ENCODE measurements at regions not wholly inside any gene's neighbourhood (a gene's known extent, or its start where the extent isn't known, plus 50 kb on each side); places are given as distances from the start of the nearest gene placed in this dataset.

DNA sequence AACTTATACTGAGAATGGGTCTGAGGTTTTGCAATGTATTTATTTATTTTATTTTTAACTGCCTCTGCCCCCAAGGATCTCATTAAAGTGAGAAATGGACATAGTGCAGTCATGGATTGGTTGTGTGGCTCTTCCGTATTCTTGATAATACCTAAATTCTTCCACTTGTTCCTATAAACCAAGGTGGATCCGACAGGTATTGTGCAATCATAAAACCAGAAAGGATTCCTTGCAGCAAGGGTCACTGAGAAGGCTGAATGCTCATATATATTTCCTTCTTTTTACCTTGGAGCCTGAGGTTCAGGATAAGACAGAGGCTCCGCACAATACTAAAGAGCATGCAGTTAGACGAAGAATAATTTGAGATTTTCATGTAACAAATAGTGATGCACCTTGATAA lies 826.0 kb upstream of the SOX11 start:
- DNase-seq (ENCODE audit: low read depth, low spot score): no peak
- no peaks in the 10 kb centered on the region for H3K36me3 ChIP-seq (ENCODE audit: control insufficient read depth in 1 of 2, insufficient read depth in 2 of 2, low read length in 2 of 2)
- intact Hi-C loops (cut with micrococcal nuclease): no loop called here
- peaks cover 3 to 19% of the 10 kb centered on the region in 2 experiments; a peak in 2 of 4 replicates for H3K9me3 ChIP-seq (ENCODE audit: control insufficient read depth in 1 of 2, insufficient read depth in 1 of 2, low read depth in 1 of 2, low read length in 2 of 2)
- ChIA-PET POLR2A (no interaction called here), RAD21 (ENCODE audit: low non-redundant PET in 1 of 2, low total read pairs in 2 of 2, uncharacterized antibody in 2 of 2, unreplicated experiment in 2 of 2) (no interaction called here), CTCF (no interaction called here)
- no peaks in the 10 kb centered on the region for H3K4me1 ChIP-seq (ENCODE audit: control insufficient read depth in 1 of 2, insufficient read depth in 2 of 2, low read length in 2 of 2)
- H3K27ac ChIP-seq (ENCODE audit: low read depth, low read length): no peak overlapping the region
- BruUV-seq (replicated peaks): no TSS peak
- H3K9me2 ChIP-seq (ENCODE audit: insufficient read depth): no peaks in the 10 kb centered on the region
- H2AFZ ChIP-seq (ENCODE audit: low read depth, low read length, poor library complexity, severe bottlenecking): no peak overlapping the region
- H4K20me1 ChIP-seq (ENCODE audit: insufficient read depth): no peaks in the 10 kb centered on the region
- H3K9ac ChIP-seq (ENCODE audit: low read length): no peak overlapping the region
- TF ChIP-seq CBX3 (IDR thresholded peaks at IDR 0.05; ENCODE audit: low read depth) (no peak), EZH2 (IDR thresholded peaks at IDR 0.05) (no peak), POLR2AphosphoS5 (IDR thresholded peaks at IDR 0.05; ENCODE audit: low read depth, low read length) (no peak), SRF (IDR thresholded peaks at IDR 0.05; ENCODE audit: low read depth) (no peak)
- TF ChIP-seq, protein P1, sequence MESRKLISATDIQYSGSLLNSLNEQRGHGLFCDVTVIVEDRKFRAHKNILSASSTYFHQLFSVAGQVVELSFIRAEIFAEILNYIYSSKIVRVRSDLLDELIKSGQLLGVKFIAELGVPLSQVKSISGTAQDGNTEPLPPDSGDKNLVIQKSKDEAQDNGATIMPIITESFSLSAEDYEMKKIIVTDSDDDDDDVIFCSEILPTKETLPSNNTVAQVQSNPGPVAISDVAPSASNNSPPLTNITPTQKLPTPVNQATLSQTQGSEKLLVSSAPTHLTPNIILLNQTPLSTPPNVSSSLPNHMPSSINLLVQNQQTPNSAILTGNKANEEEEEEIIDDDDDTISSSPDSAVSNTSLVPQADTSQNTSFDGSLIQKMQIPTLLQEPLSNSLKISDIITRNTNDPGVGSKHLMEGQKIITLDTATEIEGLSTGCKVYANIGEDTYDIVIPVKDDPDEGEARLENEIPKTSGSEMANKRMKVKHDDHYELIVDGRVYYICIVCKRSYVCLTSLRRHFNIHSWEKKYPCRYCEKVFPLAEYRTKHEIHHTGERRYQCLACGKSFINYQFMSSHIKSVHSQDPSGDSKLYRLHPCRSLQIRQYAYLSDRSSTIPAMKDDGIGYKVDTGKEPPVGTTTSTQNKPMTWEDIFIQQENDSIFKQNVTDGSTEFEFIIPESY (IDR thresholded peaks at IDR 0.05; ENCODE audit: extremely low read depth, insufficient replicate concordance, low read length): no peak
- ATAC-seq: no peak
- H3K79me2 ChIP-seq (ENCODE audit: insufficient read depth, low read length): no peaks in the 10 kb centered on the region
- no peaks in the 10 kb centered on the region for H3K27me3 ChIP-seq (ENCODE audit: insufficient read depth, low read length)
- H3K4me2 ChIP-seq (ENCODE audit: low read length): no peak overlapping the region
- H3K4me3 ChIP-seq (replicated peaks in 1 of 2; ENCODE audit: low read depth in 1 of 2, low read length in 2 of 2): no peak overlapping the region

DNA sequence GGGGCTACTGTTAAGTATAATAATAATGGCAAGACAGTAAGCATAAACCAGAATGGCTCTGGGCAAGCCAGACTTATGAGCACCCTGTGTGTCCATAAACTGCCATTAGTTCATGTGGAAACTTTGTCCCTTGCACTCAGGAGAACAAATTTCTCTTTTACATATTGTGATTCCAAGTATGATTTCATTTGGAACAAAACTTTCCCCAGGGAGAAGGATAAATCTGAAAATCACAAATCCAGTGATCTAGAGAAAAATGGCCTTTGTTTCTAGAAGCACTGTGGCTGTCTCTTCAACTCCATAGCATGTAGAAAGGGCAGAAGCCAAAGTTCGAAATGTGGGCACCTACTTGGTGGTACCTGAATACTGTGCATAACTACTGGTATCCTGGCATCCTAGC lies 823.7 kb upstream of the SOX11 start:
- intact Hi-C loops (cut with micrococcal nuclease): no loop called here

More for the DNA sequence above, 823.7 kb upstream of the SOX11 start:
- H2AFZ ChIP-seq (ENCODE audit: low read depth, low read length, poor library complexity, severe bottlenecking): no peak overlapping the region
- no peaks in the 10 kb centered on the region for H3K9me2 ChIP-seq (ENCODE audit: insufficient read depth)
- H3K27ac ChIP-seq (ENCODE audit: low read depth, low read length): no peak overlapping the region
- no peak overlapping the region for H3K9ac ChIP-seq (ENCODE audit: low read length)
- POLR2A ChIA-PET: no interaction called here
- no peaks in the 10 kb centered on the region for H3K79me2 ChIP-seq (ENCODE audit: insufficient read depth, low read length)
- H3K9me3 ChIP-seq (ENCODE audit: control insufficient read depth in 1 of 2, insufficient read depth in 1 of 2, low read depth in 1 of 2, low read length in 2 of 2): peaks cover 7 to 26% of the 10 kb centered on the region in 2 experiments; a peak in 2 of 4 replicates
- H3K36me3 ChIP-seq (ENCODE audit: control insufficient read depth in 1 of 2, insufficient read depth in 2 of 2, low read length in 2 of 2): no peaks in the 10 kb centered on the region
- H3K4me2 ChIP-seq (ENCODE audit: low read length): no peak overlapping the region
- H4K20me1 ChIP-seq (ENCODE audit: insufficient read depth): no peaks in the 10 kb centered on the region
- no peaks in the 10 kb centered on the region for H3K27me3 ChIP-seq (ENCODE audit: insufficient read depth, low read length)
- BruUV-seq (replicated peaks): no TSS peak
- CTCF ChIA-PET: no interaction called here
- TF ChIP-seq RAD21 (IDR thresholded peaks at IDR 0.05; ENCODE audit: low read depth): no peak
- DNase-seq (ENCODE audit: low read depth, low spot score) (no peak), ATAC-seq (no peak)
- no peaks in the 10 kb centered on the region for H3K4me1 ChIP-seq (ENCODE audit: control insufficient read depth in 1 of 2, insufficient read depth in 2 of 2, low read length in 2 of 2)
- H3K4me3 ChIP-seq (replicated peaks in 1 of 2; ENCODE audit: low read depth in 1 of 2, low read length in 2 of 2): no peak overlapping the region
- RAD21 ChIA-PET (ENCODE audit: low non-redundant PET in 1 of 2, low total read pairs in 2 of 2, uncharacterized antibody in 2 of 2, unreplicated experiment in 2 of 2): no interaction called here
